Smooth muscle cell (in vitro differentiated cells): ENCODE measurements at regions not wholly inside any gene's neighbourhood (a gene's known extent, or its start where the extent isn't known, plus 50 kb on each side); places are given as distances from the start of the nearest gene placed in this dataset.
"Not testable (repeated sequence)": the region's sequence is repeated elsewhere in the genome, so short reads cannot be mapped to it uniquely, and the experiment has no call there.

ENCODE experiments used
- DNase-seq: peaks from one replicate; lab custom pipeline; 2025; ENCODE audit not compliant: unreplicated experiment; lab: John Stamatoyannopoulos, UW
- H2AFZ ChIP-seq: fragments of 200-600 bp; sonication (generic); 2 replicates; pipeline ENCODE4 v1.6.0; 2016; ENCODE audit warnings: antibody characterized with exemption, low read depth, mild to moderate bottlenecking
- H3F3A ChIP-seq: fragments of 200-600 bp; sonication (generic); 2 replicates; pipeline ENCODE4 v1.6.0; 2017; ENCODE audit warnings: antibody characterized with exemption, low read depth
- H3K27ac ChIP-seq: fragments of 200-600 bp; sonication (generic); 2 replicates; pipeline ENCODE4 v1.5.1; 2016; ENCODE audit warnings: low read depth, mild to moderate bottlenecking
- H3K27me3 ChIP-seq: fragments of 200-600 bp; sonication (generic); 2 replicates; pipeline ENCODE4 v1.6.1; 2016; ENCODE audit warnings: low read depth, mild to moderate bottlenecking
- H3K36me3 ChIP-seq: fragments of 200-600 bp; sonication (generic); 2 replicates; pipeline ENCODE4 v1.5.1; 2016; ENCODE audit warnings: low read depth
- H3K4me1 ChIP-seq: fragments of 200-600 bp; sonication (generic); 2 replicates; pipeline ENCODE4 v1.5.1; 2016; ENCODE audit warnings: low read depth
- H3K4me2 ChIP-seq: fragments of 200-600 bp; sonication (generic); 2 replicates; pipeline ENCODE4 v1.6.0; 2016; ENCODE audit warnings: mild to moderate bottlenecking
- H3K4me3 ChIP-seq: fragments of 200-600 bp; sonication (generic); 2 replicates; pipeline ENCODE4 v1.5.1; 2016; ENCODE audit warnings: mild to moderate bottlenecking
- H3K79me2 ChIP-seq: fragments of 200-600 bp; sonication (generic); 2 replicates; pipeline ENCODE4 v1.6.0; 2016; ENCODE audit warnings: low read depth, mild to moderate bottlenecking
- H3K9ac ChIP-seq: fragments of 200-600 bp; sonication (generic); 2 replicates; pipeline ENCODE4 v1.6.0; 2016; ENCODE audit warnings: low read depth
- H3K9me3 ChIP-seq: fragments of 200-600 bp; sonication (generic); replicated peaks from 2 replicates; pipeline ENCODE4 v1.5.1; 2016; ENCODE audit warnings: low read depth
- H4K20me1 ChIP-seq: fragments of 200-600 bp; sonication (generic); 2 replicates; pipeline ENCODE4 v1.6.0; 2016; ENCODE audit warnings: low read depth
- whole genome bisulfite sequencing: methylation state at CpG from one replicate; pipeline ENCODE4 v1.1.7; 2016; ENCODE audit warnings: low lambda C conversion rate; 5-methylcytosine and 5-hydroxymethylcytosine counted together
- TF ChIP-seq, protein P1 (sequence below): fragments of 200-600 bp; sonication (generic); IDR thresholded peaks from 2 replicates; pipeline ENCODE4 v1.5.1; 2017; ENCODE audit warnings: borderline replicate concordance, mild to moderate bottlenecking, antibody characterized with exemption; ENCODE audit not compliant: insufficient read depth, poor library complexity, severe bottlenecking

DNA sequence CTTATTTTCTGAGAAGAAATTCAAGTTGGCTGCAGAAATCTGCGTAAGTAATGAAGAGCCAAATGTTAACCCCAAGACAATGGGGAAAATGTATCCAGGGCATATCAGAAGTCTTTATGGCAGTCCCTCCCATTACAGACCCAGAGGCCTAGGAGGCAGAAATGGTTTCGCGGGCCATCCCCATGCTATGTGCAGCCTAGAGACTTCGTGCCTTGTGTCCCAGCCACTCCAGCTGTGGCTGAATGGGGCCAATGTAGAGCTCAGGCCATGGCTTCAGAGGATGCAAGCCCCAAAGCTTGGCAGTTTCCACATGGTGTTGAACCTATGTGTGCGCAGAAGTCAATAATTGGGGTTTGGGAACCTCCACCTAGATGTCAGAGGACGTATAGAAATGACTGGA, 131.9 kb downstream of the GPR37 start:
- Histone ChIP-seq H3K36me3 (no peaks in the 10 kb centered on the region), H3F3A (no peaks in the 10 kb centered on the region), H3K9ac (no peak overlapping the region), H4K20me1 (no peaks in the 10 kb centered on the region), H2AFZ (no peak overlapping the region), H3K27ac (no peak overlapping the region), H3K27me3 (no peaks in the 10 kb centered on the region), H3K9me3 (no peaks in the 10 kb centered on the region), H3K79me2 (no peaks in the 10 kb centered on the region), H3K4me2 (no peak overlapping the region), H3K4me3 (no peak overlapping the region), H3K4me1 (no peaks in the 10 kb centered on the region)
- TF ChIP-seq, protein P1, sequence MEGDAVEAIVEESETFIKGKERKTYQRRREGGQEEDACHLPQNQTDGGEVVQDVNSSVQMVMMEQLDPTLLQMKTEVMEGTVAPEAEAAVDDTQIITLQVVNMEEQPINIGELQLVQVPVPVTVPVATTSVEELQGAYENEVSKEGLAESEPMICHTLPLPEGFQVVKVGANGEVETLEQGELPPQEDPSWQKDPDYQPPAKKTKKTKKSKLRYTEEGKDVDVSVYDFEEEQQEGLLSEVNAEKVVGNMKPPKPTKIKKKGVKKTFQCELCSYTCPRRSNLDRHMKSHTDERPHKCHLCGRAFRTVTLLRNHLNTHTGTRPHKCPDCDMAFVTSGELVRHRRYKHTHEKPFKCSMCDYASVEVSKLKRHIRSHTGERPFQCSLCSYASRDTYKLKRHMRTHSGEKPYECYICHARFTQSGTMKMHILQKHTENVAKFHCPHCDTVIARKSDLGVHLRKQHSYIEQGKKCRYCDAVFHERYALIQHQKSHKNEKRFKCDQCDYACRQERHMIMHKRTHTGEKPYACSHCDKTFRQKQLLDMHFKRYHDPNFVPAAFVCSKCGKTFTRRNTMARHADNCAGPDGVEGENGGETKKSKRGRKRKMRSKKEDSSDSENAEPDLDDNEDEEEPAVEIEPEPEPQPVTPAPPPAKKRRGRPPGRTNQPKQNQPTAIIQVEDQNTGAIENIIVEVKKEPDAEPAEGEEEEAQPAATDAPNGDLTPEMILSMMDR: no peak
- 92% methylated on average over 6 of the region's 6 CpGs for WGBS
- no peak for DNase-seq

DNA sequence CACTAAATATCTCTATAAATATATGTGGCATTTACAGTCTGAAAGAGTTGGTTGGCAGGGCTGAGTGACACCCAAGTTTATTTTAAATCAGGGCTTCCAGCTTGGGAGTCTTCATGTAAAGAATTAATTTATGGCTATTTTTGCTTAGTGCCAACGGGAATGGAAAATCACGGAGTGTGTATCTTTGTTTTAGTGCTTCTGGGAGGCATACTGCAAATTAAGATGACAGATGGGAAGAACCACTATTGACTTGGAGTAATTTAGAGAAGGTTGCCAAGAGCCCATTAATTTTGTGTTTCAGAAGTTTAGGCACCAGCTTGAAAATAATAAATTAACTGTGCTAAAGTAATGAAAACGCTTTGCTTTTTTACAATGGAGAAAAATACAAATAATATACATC, 135.2 kb downstream of the GPR37 start:
- Histone ChIP-seq H3K4me2 (no peak overlapping the region), H3K4me1 (no peaks in the 10 kb centered on the region), H3K27ac (no peak overlapping the region), H3K79me2 (no peaks in the 10 kb centered on the region), H3K9me3 (no peaks in the 10 kb centered on the region), H2AFZ (no peak overlapping the region), H3K9ac (no peak overlapping the region), H3K4me3 (no peak overlapping the region), H3F3A (no peaks in the 10 kb centered on the region), H3K36me3 (no peaks in the 10 kb centered on the region), H3K27me3 (no peaks in the 10 kb centered on the region), H4K20me1 (no peaks in the 10 kb centered on the region)
- no peak for DNase-seq
- 92% methylated on average over 3 of the region's 3 CpGs for WGBS
- TF ChIP-seq, protein P1: no peak

DNA sequence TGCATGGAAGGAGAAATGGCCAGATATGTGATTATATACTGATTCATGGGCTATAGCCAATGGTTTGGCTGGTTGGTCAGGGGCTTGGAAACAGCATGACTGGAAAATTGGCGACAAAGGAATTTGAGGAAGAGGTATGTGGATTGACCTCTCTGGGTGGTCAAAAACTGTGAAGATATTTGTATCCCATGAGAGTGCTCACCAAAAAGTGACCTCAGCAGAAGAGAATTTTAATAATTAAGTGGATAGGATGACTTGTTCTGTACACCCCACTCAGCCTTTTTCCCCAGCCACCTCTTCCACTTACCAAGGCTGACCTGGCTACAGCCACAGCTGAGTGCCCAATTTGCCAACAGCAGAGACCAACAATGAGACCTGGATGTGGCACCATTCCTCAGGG, 146.7 kb downstream of the GPR37 start:
- no peaks in the 10 kb centered on the region for H3K36me3 ChIP-seq
- no peaks in the 10 kb centered on the region for H4K20me1 ChIP-seq
- H3K9me3 ChIP-seq: no peaks in the 10 kb centered on the region
- H3K27ac ChIP-seq: no peak overlapping the region
- 86% methylated on average over 1 of the region's 1 CpG for WGBS
- TF ChIP-seq, protein P1: no peak
- no peak overlapping the region for H3K4me2 ChIP-seq
- no peaks in the 10 kb centered on the region for H3K79me2 ChIP-seq
- H2AFZ ChIP-seq: no peak overlapping the region
- no peak overlapping the region for H3K9ac ChIP-seq
- no peaks in the 10 kb centered on the region for H3F3A ChIP-seq
- H3K27me3 ChIP-seq: no peaks in the 10 kb centered on the region
- DNase-seq: no peak
- no peak overlapping the region for H3K4me3 ChIP-seq
- H3K4me1 ChIP-seq: no peaks in the 10 kb centered on the region

DNA sequence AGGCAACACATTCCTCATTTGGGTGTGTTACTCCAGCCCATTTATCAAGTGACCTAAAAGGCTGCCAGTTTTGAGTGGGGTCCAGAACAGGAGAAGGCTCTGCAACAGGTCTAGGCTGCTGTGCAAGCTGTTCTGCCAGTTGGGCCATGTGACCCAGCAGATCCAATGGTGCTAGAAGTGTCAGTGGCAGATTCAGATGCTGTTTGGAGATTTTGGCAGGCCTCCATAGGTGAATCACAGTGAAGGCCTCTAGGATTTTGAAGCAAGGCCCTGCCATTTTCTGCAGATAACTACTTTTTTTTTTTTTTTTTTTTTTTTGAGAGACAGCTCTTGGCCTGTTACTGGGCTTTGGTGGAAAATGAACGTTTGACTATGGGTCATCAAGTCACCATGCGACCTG, 147.5 kb downstream of the GPR37 start:
- H3K79me2 ChIP-seq, H3K4me2 ChIP-seq, H3K9ac ChIP-seq, H3K36me3 ChIP-seq, H4K20me1 ChIP-seq, H3K27ac ChIP-seq, H3K4me3 ChIP-seq, H3F3A ChIP-seq, H3K27me3 ChIP-seq, H3K4me1 ChIP-seq, H3K9me3 ChIP-seq, DNase-seq, H2AFZ ChIP-seq: not testable (repeated sequence)
- 83% methylated on average over 2 of the region's 2 CpGs for WGBS
